GM21381 (cell line): ENCODE measurements at regions not wholly inside any gene's neighbourhood (a gene's known extent, or its start where the extent isn't known, plus 50 kb on each side); places are given as distances from the start of the nearest gene placed in this dataset.
"Not testable (repeated sequence)": the region's sequence is repeated elsewhere in the genome, so short reads cannot be mapped to it uniquely, and the experiment has no call there.

Experiments used
- ATAC-seq: cut with Tn5 transposase; IDR thresholded peaks from one replicate; pipeline ENCODE4 v1.9.1; 2021; ENCODE audit warnings: mild to moderate bottlenecking, moderate library complexity; ENCODE audit not compliant: unreplicated experiment

DNA sequence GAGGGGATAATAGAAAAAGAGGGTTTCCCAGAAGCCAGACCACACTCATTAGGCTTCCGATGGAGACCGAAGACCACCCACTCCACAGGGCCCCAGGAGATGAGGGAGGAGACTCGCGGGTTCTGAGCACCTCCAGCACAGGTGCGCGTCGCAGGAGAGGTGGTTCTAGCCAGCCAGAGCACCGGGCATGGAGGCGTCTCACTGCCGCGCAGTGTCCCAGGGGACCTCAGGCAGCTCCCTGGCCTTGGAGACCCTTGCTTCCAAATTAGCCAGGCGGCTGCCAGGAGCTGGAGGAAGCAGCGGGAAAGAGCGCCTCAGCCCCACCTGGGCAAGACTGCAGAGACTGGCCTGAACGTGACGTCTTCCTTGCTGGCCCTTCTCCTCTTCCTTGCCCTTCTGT, 115.4 kb upstream of the FBXL7 start:
- no peak for ATAC-seq

DNA sequence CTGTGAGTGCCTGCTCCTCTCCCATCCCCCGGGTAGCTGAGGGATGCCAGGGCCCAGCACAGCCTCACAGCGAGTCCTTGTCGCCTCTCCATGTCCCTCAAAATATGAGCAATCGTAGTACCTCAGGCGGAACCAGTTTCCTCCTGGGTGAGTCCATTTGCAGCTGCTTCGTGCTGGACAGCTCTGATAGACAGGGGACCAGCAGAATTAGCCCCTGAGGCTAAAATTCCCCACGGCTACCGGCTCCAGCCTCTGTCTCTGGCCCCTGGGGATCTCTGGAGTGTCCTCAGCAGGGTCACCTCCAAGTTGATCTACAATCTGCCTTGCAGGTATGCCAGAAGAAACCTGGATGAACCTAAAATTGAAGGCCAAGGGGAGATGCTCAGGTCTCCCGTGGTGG, 115.8 kb upstream of the FBXL7 start:
- ATAC-seq = no peak

DNA sequence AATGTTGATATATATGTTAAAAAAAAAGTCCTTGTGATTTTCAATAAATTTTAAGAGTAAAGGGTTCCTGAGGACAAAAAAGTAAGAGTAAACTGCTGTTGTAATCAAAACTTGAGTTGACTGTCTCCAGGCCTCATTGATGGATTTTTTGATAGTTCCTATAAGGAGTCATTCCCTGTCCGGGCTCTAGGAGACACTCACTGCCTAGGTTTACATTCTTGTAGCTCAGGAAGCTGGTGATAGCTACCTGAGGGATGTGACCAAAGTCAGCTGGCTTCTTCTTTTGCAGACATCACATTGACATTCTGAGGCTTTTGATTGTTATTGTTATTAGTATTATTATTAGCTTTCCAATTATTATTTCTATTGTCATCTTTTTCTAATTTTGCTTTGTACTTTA, 116.5 kb upstream of the FBXL7 start:
- ATAC-seq = no peak

DNA sequence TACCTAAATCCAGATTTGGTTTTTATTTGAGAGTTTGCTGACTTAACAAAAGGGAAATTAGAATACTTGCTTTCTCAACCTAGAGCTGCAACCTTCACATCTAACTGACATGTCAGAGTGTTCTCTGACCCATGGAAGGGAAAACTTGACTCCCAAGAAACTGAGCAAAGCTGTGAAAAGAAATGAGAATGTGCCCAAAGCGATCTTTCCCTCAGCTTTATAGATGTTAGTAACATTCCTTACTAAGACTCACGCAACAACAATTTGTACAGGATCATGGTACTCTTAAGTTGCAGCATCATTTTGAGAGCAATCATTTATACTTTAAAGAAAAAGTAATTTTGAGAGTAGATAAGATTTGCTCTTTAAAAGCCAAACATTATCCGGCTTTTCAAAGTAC, 117.0 kb upstream of the FBXL7 start:
- ATAC-seq = no peak

DNA sequence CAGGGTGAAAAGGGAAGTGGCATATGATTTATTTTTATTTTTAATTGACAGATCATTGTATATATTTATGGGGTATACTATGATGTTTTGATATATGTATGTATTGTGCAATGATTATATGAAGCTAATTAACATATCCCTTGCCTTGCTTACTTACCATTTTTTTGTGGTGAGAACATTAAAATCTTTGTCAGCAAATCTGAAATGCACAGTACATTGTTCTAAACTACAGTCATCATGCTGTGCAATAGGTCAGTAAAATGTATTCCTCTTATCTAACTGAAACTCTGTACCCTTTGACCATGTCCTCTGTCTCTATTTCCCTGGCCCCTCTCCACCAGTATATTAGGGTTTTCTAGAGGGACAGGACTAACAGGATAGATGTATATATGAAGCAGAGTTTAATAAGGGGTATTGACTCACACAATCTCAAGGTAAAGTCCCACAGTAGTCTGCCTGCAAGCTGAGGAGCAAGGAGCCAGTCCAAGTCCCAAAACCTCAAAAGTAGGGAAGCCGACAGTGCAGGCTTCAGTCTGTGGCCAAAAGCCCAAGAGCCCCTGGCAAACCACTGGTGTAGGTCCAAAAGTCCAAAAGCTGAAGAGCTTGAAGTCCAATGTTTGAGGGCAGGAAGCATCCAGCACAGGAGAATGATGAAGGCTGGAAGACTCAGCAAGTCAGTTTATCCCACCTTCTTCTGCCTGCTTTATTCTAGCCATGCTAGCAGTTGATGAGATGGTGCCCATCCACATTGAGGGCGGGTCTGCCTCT, 122.2 kb upstream of the FBXL7 start:
- ATAC-seq = no peak

DNA sequence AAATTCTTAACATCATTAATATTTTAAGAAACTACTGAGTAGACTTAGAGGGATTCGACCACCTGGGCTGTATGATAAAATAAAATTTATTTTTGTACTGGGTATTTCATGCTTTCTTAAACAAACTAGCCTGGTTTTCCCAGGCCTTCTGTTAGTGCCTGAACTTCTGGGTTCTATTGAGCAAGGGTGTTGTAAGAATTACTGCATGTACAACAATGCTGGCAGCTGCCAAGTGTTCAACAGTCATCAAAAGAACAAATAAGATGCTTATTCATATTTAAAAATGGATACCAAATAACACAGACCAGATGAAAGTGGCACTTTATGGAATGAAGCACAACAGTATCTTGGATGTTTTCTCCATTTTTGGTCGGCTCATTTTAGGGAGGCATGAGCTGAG, 123.2 kb upstream of the FBXL7 start:
- ATAC-seq = no peak

DNA sequence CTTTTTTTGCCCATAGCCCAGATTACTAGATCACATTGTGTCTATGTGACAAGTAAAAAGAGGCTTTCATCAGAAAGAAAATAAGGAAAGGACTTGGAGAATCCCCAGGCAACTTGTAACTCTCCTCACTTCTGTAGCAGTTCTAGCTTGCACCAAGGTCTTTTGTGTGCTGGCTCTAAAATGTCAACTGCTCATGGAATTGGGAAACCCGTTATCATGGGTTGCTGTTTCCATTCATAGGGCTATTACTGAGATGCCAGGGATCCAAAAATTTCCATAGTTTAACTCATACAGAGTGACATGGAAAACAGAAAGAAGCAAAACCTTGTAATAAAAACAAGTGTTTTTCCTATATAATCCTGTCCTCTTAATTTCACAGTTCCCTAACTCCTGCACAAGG, 123.9 kb upstream of the FBXL7 start:
- no peak for ATAC-seq

- ATAC-seq = no peak
Observed at GRCh38 chr5:15375559-15375958, 124.4 kb upstream of the FBXL7 start.

DNA sequence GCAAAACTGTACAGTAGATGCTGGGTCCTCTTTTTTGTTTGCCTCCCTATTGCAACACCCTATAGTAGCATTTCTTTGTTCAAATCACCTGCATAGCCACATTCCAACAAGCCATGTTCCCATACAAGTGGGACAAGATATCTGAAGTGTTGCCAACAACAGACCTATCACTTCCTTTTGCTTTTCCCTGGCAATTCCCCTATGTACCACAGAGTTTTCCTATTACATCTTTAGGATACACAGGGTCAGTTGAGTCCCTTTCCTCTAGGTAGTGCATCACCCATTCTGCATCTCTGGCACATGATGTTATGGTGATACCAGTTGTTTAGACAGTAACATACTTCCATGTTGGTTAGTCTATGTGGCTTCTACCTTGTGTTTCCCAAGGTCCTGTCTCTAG, 125.1 kb upstream of the FBXL7 start:
- ATAC-seq = no peak

DNA sequence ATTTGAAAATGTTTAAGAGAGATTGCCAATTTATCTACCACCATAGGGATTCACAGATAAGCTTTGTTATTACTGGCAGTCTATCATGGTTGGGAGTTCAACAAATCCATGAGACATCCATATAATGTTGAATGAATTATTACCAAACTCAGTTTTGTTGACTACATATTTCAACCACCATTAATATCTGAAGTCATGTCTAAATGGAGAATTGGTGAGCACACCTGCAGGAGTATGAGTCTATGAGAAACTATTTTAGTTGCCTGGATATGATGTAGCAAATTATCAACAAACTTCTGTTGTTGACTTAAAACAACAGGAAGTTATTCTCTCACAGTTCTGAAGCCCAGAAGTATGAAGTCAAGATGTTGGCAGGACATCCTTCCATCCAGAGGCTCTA, 126.8 kb upstream of the FBXL7 start:
- no peak for ATAC-seq

DNA sequence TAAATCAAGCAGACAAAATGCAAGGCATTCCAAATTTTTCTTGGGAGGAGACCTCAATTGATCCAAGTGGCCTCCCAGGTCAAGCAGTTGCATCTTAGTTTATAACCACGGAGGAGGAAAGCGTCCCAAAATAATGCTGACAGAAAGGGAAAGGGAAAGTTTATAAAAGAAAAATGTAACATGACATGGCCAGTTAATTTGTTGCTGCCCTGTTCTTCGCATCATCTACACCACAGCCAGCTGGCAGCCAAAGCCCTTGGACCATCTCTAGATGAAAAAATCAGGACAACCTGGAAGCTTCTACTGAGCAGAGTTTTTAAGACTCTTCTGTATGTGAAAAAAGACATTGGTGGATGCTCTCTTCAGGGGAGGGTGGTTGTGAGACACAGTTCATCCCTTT, 128.8 kb upstream of the FBXL7 start:
- ATAC-seq = no peak

DNA sequence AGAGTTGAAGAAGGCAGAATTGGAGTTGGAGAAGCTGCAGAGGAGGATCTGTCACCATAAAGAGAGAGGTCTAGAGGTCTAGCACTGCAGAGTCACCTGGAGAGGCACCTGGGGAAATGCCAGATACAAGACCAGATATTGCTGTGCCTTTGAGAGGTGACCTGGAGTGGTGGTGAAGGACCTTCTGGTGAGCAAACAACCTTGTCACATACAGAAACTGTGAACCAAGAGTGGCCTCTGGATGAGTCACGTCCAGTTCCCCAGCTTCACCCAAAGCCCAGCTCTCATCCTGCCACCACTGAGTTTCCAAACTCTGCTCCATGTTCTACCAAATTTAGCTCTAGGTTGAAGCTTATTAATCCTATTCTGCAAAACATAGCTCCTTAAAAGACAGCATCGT, 131.1 kb upstream of the FBXL7 start:
- no peak for ATAC-seq

GRCh38 chr5:15367489-15367888, 132.5 kb upstream of the FBXL7 start:
- no peak for ATAC-seq

DNA sequence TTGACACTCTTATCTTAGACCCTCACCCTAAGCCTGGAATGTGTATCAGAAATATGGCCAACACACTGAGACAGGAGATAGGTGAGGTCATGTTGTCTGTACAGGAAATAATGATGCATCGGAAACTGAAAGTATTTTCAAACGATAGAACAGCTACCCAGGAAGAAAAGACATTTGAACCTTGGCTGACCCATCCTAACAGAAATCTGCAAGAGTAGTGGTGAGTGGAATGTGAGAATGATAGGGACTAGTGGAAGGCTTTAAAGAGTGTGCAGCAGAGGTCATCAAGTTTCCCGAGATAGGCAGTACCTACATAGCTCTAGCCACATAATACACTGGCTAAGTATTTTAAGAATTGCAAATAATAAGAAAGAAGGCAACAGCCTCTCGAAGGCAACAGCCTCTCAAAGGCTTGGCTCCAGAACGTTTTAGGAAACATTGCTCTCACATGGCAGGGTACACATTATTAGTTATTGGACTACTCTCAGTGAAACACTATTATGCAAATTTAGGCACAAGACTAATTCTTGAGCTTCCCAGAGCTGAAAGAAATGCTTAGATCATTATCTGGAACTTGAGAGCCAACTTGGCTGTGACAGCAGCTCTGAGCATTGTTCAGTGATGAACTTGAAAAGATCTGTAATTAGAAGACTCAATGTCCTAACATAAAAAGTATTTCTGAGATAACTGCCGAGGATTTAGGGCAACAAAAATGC, 133.1 kb upstream of the FBXL7 start:
- no peak for ATAC-seq

DNA sequence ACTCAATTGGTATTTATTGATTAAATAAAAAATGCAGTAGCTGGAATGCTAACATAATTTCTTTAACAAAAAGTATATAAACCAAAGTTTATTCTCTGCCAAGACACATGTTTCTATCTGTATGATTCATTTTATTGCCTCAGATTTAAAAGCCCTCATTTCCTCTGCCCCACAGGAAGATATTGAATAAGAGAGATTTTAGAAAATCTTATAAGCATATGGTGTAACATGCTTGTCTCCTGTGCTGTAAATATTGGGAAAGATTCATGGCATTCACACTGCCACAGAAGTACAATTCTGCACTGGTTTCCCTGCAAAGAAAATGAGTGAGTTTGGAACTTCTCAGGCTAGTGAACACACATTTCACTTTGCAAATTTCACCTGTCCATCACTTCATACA, 134.9 kb upstream of the FBXL7 start:
- no peak for ATAC-seq

DNA sequence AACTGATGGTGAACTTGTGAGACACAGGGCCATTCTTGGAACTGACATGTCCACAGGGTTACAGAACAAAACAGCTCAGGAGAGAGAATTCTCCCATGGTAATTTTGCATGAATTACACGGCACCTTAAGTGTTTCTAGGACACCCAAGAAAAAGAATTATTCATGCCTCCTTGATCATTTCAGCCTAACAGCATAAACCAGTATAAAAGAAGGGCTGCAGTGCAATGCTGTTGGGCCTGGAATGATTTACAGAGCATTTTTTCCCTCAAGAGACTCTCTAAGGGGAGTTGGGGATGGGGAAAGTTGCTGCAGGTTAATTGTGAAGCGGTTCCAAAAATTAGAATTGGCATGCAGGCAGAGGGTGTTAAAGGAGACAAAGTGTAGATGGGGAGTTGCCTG, 136.4 kb upstream of the FBXL7 start:
- no peak for ATAC-seq

GRCh38 chr5:15357092-15357453, 142.9 kb upstream of the FBXL7 start:
- not testable (repeated sequence) for ATAC-seq

DNA sequence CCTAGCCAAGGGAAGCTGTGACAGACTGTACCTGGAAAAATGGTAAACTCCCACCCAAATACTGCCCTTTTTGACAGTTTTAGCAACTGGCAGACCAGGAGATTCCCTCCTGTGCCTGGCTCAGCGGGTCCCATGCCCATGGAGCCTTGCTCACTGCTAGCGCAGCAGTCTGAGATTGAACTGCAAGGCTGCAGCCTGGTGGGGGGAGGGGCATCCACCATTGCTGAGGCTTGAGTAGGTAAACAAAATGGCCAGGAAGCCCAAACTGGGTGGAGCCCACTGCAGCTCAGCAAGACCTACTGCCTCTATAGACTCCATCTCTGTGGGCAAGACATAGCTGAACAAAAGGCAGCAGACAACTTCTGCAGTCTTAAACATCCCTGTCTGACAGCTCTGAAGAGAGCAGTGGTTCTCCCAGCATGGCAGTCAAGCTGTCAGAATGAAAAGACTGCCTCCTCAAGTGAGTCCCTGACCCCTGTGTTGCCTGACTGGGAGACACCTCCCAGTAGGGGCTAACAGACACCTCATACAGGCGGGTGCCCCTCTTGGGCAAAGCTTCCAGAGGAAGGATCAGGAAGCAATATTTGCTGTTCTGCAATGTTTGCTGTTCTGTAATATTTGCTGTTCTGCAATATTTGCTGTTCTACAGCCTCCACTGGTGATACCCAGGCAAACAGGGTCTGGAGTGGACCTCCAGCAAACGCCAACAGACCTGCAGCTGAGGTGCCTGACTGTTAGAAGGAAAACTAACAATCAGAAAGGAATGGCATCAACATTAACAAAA, 143.5 kb upstream of the FBXL7 start:
- not testable (repeated sequence) for ATAC-seq

- no peak for ATAC-seq
Observed at GRCh38 chr5:15354021-15354420, 146.0 kb upstream of the FBXL7 start.

DNA sequence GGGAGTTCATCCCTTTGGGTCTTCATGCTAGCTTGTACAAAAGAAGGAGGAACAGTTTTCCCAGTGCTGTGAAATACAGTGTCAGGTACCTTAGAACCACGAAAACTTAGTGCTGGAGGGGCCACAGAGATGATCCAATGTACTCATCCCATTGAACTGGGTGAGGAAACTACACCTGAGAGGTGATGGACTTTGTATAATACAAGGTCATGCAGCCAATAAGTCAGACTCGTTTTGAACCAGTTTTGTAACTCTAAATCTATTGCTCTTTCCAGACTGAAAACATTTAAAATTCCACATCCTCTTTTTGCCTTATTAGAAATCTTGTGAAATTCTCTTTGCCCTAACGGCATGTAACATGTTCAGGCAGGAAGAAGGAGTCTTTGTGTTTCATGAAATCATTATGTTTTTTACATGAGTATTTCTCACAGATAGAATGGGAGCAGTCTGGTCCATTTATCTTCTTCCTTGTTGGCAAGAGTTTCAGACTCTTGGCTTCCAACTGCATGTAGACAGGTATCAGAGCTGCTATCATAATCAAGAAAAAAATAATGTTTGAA, 146.8 kb upstream of the FBXL7 start:
- no peak for ATAC-seq

- ATAC-seq = no peak
Observed at GRCh38 chr5:15350614-15351013, 149.4 kb upstream of the FBXL7 start.

GRCh38 chr5:15346738-15347137, 153.2 kb upstream of the FBXL7 start:
- ATAC-seq = no peak
